H1 (cell line): ENCODE measurements at regions not wholly inside any gene's neighbourhood (a gene's known extent, or its start where the extent isn't known, plus 50 kb on each side); places are given as distances from the start of the nearest gene placed in this dataset.

ENCODE experiments used
- CTCF ChIA-PET: fragments of 300-600 bp; sonication (Branson Sonifier 250); formaldehyde crosslinking; loops from one replicate; lab custom pipeline; 2021; ENCODE audit not compliant: partially characterized antibody; lab: Charles Lee
- POLR2A ChIA-PET: fragments of 300-600 bp; sonication (Branson Sonifier 250); formaldehyde crosslinking; loops from one replicate; lab custom pipeline; 2021; ENCODE audit warnings: inconsistent platforms; ENCODE audit not compliant: partially characterized antibody; lab: Charles Lee
- DNase-seq, 2 experiments: peaks; one replicate each; pipeline versions ENCODE4 v3.0.0 to v3.0.0-alpha.2; 2010 to 2022; ENCODE audit warnings: low spot score in 2 of 2, low read depth in 1 of 2, mixed read lengths in 1 of 2
- FAIRE-seq: peaks from 2 replicates; lab custom pipeline; 2011; peaks lifted over from hg19 to GRCh38; lab: Jason Lieb, UNC
- H2AFZ ChIP-seq: 2 replicates; pipeline ENCODE4 v1.8.1; 2012; ENCODE audit warnings: low read length, inconsistent platforms
- H2AK5ac ChIP-seq: 2 replicates; pipeline ENCODE4 v1.6.1; 2013; ENCODE audit warnings: low read depth, low read length
- H2BK120ac ChIP-seq: replicated peaks from 2 replicates; pipeline ENCODE3; 2013; ENCODE audit warnings: low read depth, low read length, inconsistent platforms
- H2BK12ac ChIP-seq: 2 replicates; pipeline ENCODE4 v1.6.1; 2013; ENCODE audit warnings: low read depth, low read length
- H2BK15ac ChIP-seq: 2 replicates; pipeline ENCODE4 v1.6.1; 2013; ENCODE audit warnings: low read length
- H2BK20ac ChIP-seq: 2 replicates; pipeline ENCODE4 v1.6.1; 2013; ENCODE audit warnings: low read length
- H2BK5ac ChIP-seq: 2 replicates; pipeline ENCODE4 v1.6.1; 2013; ENCODE audit warnings: low read depth, low read length
- H3K14ac ChIP-seq: 2 replicates; pipeline ENCODE4 v1.6.1; 2013; ENCODE audit warnings: inconsistent platforms; ENCODE audit not compliant: insufficient read length
- H3K18ac ChIP-seq: 2 replicates; pipeline ENCODE4 v1.6.1; 2013; ENCODE audit warnings: low read length; ENCODE audit errors: extremely low read depth
- H3K23ac ChIP-seq: 2 replicates; pipeline ENCODE4 v1.6.1; 2013; ENCODE audit warnings: inconsistent platforms; ENCODE audit not compliant: insufficient read length
- H3K23me2 ChIP-seq: 2 replicates; pipeline ENCODE4 v1.6.1; 2013; ENCODE audit warnings: low read depth, low read length
- H3K27ac ChIP-seq: 2 replicates; pipeline ENCODE4 v1.6.1; 2011; ENCODE audit warnings: low read depth, low read length, inconsistent platforms
- H3K27me3 ChIP-seq, 4 experiments: replicated peaks in 1 of 4; 1 replicate in 1 of 4; 2 replicates in 3 of 4; pipeline versions ENCODE4 v1.6.1 to v1.8.1; 2011 to 2013; ENCODE audit warnings: low read length in 3 of 4, mild to moderate bottlenecking in 3 of 4, inconsistent platforms in 2 of 4, mixed read lengths in 2 of 4, moderate library complexity in 1 of 4; ENCODE audit not compliant: control insufficient read depth in 3 of 4, insufficient read depth in 3 of 4; ENCODE audit errors: extremely low read depth in 1 of 4
- H3K36me3 ChIP-seq, 4 experiments: 2 replicates each; pipeline versions ENCODE4 v1.6.1 to v1.8.1; 2011 to 2013; ENCODE audit warnings: mild to moderate bottlenecking in 4 of 4, low read length in 3 of 4, moderate library complexity in 2 of 4, control low read depth in 1 of 4, inconsistent platforms in 1 of 4; ENCODE audit not compliant: insufficient read depth in 4 of 4, control insufficient read depth in 2 of 4
- H3K4ac ChIP-seq: replicated peaks from 2 replicates; pipeline ENCODE3; 2013; ENCODE audit warnings: low read length, low read depth, mixed read lengths, inconsistent platforms; ENCODE audit not compliant: insufficient read length
- H3K4me1 ChIP-seq, 4 experiments: replicated peaks in 1 of 4; 1 replicate in 1 of 4; 2 replicates in 3 of 4; pipeline versions ENCODE4 v1.6.1 to v1.8.1; 2011 to 2013; ENCODE audit warnings: low read length in 3 of 4, inconsistent platforms in 2 of 4, mixed read lengths in 1 of 4; ENCODE audit not compliant: insufficient read depth in 4 of 4, control insufficient read depth in 3 of 4
- H3K4me2 ChIP-seq, 2 experiments: 2 replicates each; pipeline versions ENCODE4 v1.6.1 to v1.8.1; 2011 to 2013; ENCODE audit warnings: low read depth in 2 of 2, low read length in 2 of 2, control low read depth in 1 of 2, inconsistent platforms in 1 of 2, mild to moderate bottlenecking in 1 of 2; ENCODE audit not compliant: insufficient read depth in 1 of 2
- H3K4me3 ChIP-seq, 4 experiments: fragments of 200-600, 300-600 bp in 1 of 4; sonication (generic), shearing (Covaris generic), sonication (Bioruptor Twin) in 1 of 4; 2 replicates each; pipeline versions ENCODE4 v1.5.1 to v1.8.1; 2011 to 2016; ENCODE audit warnings: low read length in 4 of 4, low read depth in 3 of 4, control low read depth in 2 of 4, inconsistent platforms in 2 of 4, mild to moderate bottlenecking in 2 of 4, mixed read lengths in 1 of 4, moderate library complexity in 1 of 4; ENCODE audit not compliant: insufficient read depth in 2 of 4; ENCODE audit errors: extremely low read depth in 1 of 4
- H3K56ac ChIP-seq: replicated peaks from 2 replicates; pipeline ENCODE3; 2013; ENCODE audit warnings: low read depth, mild to moderate bottlenecking, mixed read lengths, low read length, inconsistent platforms; ENCODE audit not compliant: insufficient read length
- H3K79me1 ChIP-seq: 2 replicates; pipeline ENCODE4 v1.6.1; 2013; ENCODE audit warnings: low read depth, low read length, control low read depth
- H3K79me2 ChIP-seq, 2 experiments: 2 replicates each; pipeline versions ENCODE4 v1.6.1 to v1.8.1; 2012 to 2013; ENCODE audit warnings: low read length in 2 of 2, mild to moderate bottlenecking in 2 of 2, inconsistent platforms in 1 of 2; ENCODE audit not compliant: insufficient read depth in 2 of 2, control insufficient read depth in 1 of 2
- H3K9ac ChIP-seq, 4 experiments: replicated peaks in 1 of 4; 1 replicate in 1 of 4; 2 replicates in 3 of 4; pipeline versions ENCODE4 v1.6.1 to v1.8.1; 2011 to 2013; ENCODE audit warnings: low read depth in 3 of 4, low read length in 3 of 4, control low read depth in 2 of 4, mild to moderate bottlenecking in 2 of 4, moderate library complexity in 2 of 4, inconsistent platforms in 1 of 4; ENCODE audit errors: extremely low read depth in 1 of 4
- H3K9me3 ChIP-seq, 2 experiments: 2 replicates each; pipeline versions ENCODE4 v1.6.1 to v1.8.1; 2012 to 2013; ENCODE audit warnings: mild to moderate bottlenecking in 2 of 2, moderate library complexity in 2 of 2, control low read depth in 1 of 2, inconsistent platforms in 1 of 2, low read depth in 1 of 2, low read length in 1 of 2, mixed read lengths in 1 of 2; ENCODE audit not compliant: insufficient read depth in 2 of 2
- H4K20me1 ChIP-seq, 2 experiments: replicated peaks in 1 of 2; 2 replicates each; pipeline versions ENCODE3 to v1.8.1; 2011 to 2013; ENCODE audit warnings: inconsistent platforms in 2 of 2, low read length in 2 of 2, mild to moderate bottlenecking in 1 of 2; ENCODE audit not compliant: insufficient read depth in 2 of 2, control insufficient read depth in 1 of 2
- H4K5ac ChIP-seq: 2 replicates; pipeline ENCODE4 v1.6.1; 2013; ENCODE audit warnings: low read length, low read depth, mixed read lengths, inconsistent platforms; ENCODE audit not compliant: insufficient read length
- H4K8ac ChIP-seq: 2 replicates; pipeline ENCODE4 v1.8.0; 2013; ENCODE audit warnings: mild to moderate bottlenecking, moderate library complexity, low read length, inconsistent platforms; ENCODE audit not compliant: insufficient read depth; ENCODE audit errors: extremely low read depth
- H4K91ac ChIP-seq: replicated peaks from 2 replicates; pipeline ENCODE3; 2013; ENCODE audit warnings: low read length, mixed read lengths, inconsistent platforms; ENCODE audit not compliant: insufficient read length
- BCL11A ChIP-seq, 2 experiments: IDR thresholded peaks; one replicate each; pipeline ENCODE4 v1.6.1; 2011; ENCODE audit warnings: low read depth in 2 of 2, low read length in 2 of 2, mild to moderate bottlenecking in 2 of 2
- CEBPB ChIP-seq: IDR thresholded peaks from 2 replicates; pipeline ENCODE4 v1.6.1; 2012; ENCODE audit warnings: low read depth, low read length
- CTBP2 ChIP-seq: IDR thresholded peaks from 2 replicates; pipeline ENCODE4 v1.7.0; 2011; ENCODE audit warnings: borderline replicate concordance, mild to moderate bottlenecking, moderate library complexity, mixed read lengths, low read length; ENCODE audit not compliant: insufficient read depth, insufficient read length
- GABPA ChIP-seq: IDR thresholded peaks from 2 replicates; pipeline ENCODE4 v1.6.1; 2011; ENCODE audit warnings: mild to moderate bottlenecking, low read length, moderate library complexity, borderline replicate concordance; ENCODE audit not compliant: insufficient read depth
- KDM1A ChIP-seq: fragments of 200-600, 300-600 bp; sonication (generic); IDR thresholded peaks from 2 replicates; pipeline ENCODE4 v1.7.1; 2016; ENCODE audit warnings: mild to moderate bottlenecking, low read length, borderline replicate concordance
- KDM5A ChIP-seq: fragments of 200-600 bp; IDR thresholded peaks from 2 replicates; pipeline ENCODE4 v1.7.1; 2012; ENCODE audit warnings: mild to moderate bottlenecking, low read length, inconsistent platforms, mixed read lengths
- NRF1 ChIP-seq: IDR thresholded peaks from 2 replicates; pipeline ENCODE4 v1.6.1; 2011; ENCODE audit warnings: mild to moderate bottlenecking, low read depth, low read length, improper control_type of control experiment
- PHF8 ChIP-seq: fragments of 200-600 bp; sonication (generic); conservative IDR thresholded peaks from 2 replicates; pipeline ENCODE4 v1.7.1; 2012; ENCODE audit warnings: low read depth, mild to moderate bottlenecking, inconsistent platforms, low read length, moderate library complexity
- POU5F1 ChIP-seq: IDR thresholded peaks from 2 replicates; pipeline ENCODE4 v1.6.1; 2011; ENCODE audit warnings: low read depth, mild to moderate bottlenecking, low read length, moderate library complexity
- RFX5 ChIP-seq: IDR thresholded peaks from 2 replicates; pipeline ENCODE4 v1.6.1; 2011; ENCODE audit warnings: low read depth, low read length, improper control_type of control experiment, borderline replicate concordance
- SIRT6 ChIP-seq: IDR thresholded peaks from one replicate; pipeline ENCODE4 v1.7.1; 2012; ENCODE audit warnings: low read length, inconsistent platforms
- TEAD4 ChIP-seq: IDR thresholded peaks from 2 replicates; pipeline ENCODE4 v1.6.1; 2012; ENCODE audit warnings: low read depth, low read length, inconsistent platforms, mixed read lengths
- WGBS, 2 experiments: shearing (Covaris generic) in 1 of 2; methylation state at CpG; one replicate each; pipeline versions ENCODE4 v1.1.6 to v1.1.7; 2013 to 2015; ENCODE audit warnings: low lambda C conversion rate in 2 of 2, mixed read lengths in 2 of 2, inconsistent platforms in 1 of 2, low coverage in 1 of 2, missing lambda C conversion rate in 1 of 2; ENCODE audit not compliant: insufficient replicate concordance in 2 of 2, insufficient coverage in 1 of 2, insufficient read length in 1 of 2; ENCODE audit errors: extremely low coverage in 1 of 2, missing lambda C conversion rate in 1 of 2; 5-methylcytosine and 5-hydroxymethylcytosine counted together
- TF ChIP-seq, protein P1 (sequence below): IDR thresholded peaks from 2 replicates; pipeline ENCODE4 v1.6.1; 2011; ENCODE audit warnings: low read depth, mild to moderate bottlenecking, low read length; ENCODE audit not compliant: insufficient read depth

DNA sequence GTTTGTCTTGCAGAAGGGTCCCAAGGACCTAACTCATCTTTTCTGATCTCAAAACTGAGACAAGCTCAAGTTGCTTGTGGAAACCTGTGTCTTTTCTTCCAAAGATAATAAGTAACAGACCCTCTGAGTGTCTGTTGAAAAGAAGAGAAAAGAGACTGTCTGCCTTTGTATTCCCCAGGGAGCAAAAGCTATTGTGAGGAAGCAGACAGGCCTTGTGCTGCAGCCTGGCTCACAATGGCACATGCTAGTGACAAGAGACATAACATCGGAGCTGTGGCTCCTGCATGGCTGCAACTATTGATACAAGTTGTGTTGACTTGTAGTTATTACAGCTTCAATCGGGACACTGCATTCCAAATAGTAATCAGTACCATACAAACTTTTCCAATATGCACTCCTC, 202.9 kb downstream of the DKK1 start:
- 93% methylated on average over 2 of the region's 2 CpGs; no CpG with 5 or more reads in 1 of the 2 experiments for WGBS, 2 experiments
- no peak overlapping the region for H2BK5ac ChIP-seq
- H2AFZ ChIP-seq, result no peak overlapping the region
- no peak overlapping the region for H3K56ac ChIP-seq
- no peak overlapping the region for H3K4me3 ChIP-seq
- H2BK15ac ChIP-seq, result no peak overlapping the region
- H2AK5ac ChIP-seq, result no peak overlapping the region
- no peak overlapping the region for H4K5ac ChIP-seq
- H3K27ac ChIP-seq, result no peak overlapping the region
- no peak overlapping the region for H2BK20ac ChIP-seq
- ChIA-PET CTCF (interaction anchor here (0.8 to 1.0 kb wide), 3 partner anchors 10 to 28 kb away, joined by 3 to 4 read pairs (median 3); no protein-coding TSS in a partner anchor), POLR2A (no interaction called here)
- H4K91ac ChIP-seq, result no peak overlapping the region
- H3K14ac ChIP-seq, result no peak overlapping the region
- H3K23me2 ChIP-seq, result no peaks in the 10 kb centered on the region
- no peak overlapping the region for H3K23ac ChIP-seq
- no peak overlapping the region for H3K18ac ChIP-seq
- no peak overlapping the region for H3K4ac ChIP-seq
- no peak overlapping the region for H4K8ac ChIP-seq
- H2BK120ac ChIP-seq, result no peak overlapping the region
- no peak for FAIRE-seq
- no peak overlapping the region for H3K9ac ChIP-seq
- H3K79me2 ChIP-seq, result no peaks in the 10 kb centered on the region
- H3K9me3 ChIP-seq, result no peaks in the 10 kb centered on the region; a peak in 1 of 4 replicates
- no peaks in the 10 kb centered on the region for H4K20me1 ChIP-seq
- no peaks in the 10 kb centered on the region for H3K27me3 ChIP-seq
- no peak for DNase-seq
- no peaks in the 10 kb centered on the region; a peak in 1 of 8 replicates for H3K36me3 ChIP-seq
- H3K4me1 ChIP-seq, result no peaks in the 10 kb centered on the region
- no peak overlapping the region for H2BK12ac ChIP-seq
- H3K4me2 ChIP-seq, result no peak overlapping the region
- H3K79me1 ChIP-seq, result no peaks in the 10 kb centered on the region
- TF ChIP-seq CEBPB (no peak), KDM5A (no peak), GABPA (no peak), POU5F1 (no peak), RFX5 (no peak), KDM1A (no peak), CTBP2 (no peak), SIRT6 (no peak), TEAD4 (no peak), BCL11A (IDR thresholded peaks at IDR 0.05; ENCODE audit: low read depth in 2 of 2, low read length in 2 of 2) (no peak), PHF8 (no peak), NRF1 (no peak)
- TF ChIP-seq, protein P1, sequence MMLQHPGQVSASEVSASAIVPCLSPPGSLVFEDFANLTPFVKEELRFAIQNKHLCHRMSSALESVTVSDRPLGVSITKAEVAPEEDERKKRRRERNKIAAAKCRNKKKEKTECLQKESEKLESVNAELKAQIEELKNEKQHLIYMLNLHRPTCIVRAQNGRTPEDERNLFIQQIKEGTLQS, result no peak
